GM19452 (cell line): ENCODE measurements at regions not wholly inside any gene's neighbourhood (a gene's known extent, or its start where the extent isn't known, plus 50 kb on each side); places are given as distances from the start of the nearest gene placed in this dataset.
"Not testable (repeated sequence)": the region's sequence is repeated elsewhere in the genome, so short reads cannot be mapped to it uniquely, and the experiment has no call there.

Experiments used
- ATAC-seq: cut with Tn5 transposase; IDR thresholded peaks from one replicate; pipeline ENCODE4 v1.9.1; 2021; ENCODE audit not compliant: unreplicated experiment

DNA sequence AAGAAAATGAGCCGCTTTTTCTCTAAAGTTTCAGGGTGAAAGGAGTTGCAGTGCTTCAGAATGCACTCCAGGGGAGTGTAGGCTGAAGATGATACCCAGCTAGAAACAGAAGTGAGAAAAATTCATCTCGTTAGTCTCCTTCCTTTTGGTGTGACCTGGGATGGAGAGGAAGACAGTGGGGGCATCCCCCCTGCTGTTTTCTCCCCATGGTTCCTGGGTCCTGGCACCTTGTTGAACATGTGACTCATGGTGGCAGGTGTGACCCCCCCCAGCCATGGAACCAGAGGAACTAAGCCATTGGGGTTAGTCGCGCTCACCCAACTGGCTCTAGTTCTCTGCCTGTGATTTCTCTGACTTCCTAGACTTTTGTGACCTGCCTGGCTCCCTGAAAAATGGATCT lies 424.6 kb downstream of the CSNK1G3 start:
- no peak for ATAC-seq

DNA sequence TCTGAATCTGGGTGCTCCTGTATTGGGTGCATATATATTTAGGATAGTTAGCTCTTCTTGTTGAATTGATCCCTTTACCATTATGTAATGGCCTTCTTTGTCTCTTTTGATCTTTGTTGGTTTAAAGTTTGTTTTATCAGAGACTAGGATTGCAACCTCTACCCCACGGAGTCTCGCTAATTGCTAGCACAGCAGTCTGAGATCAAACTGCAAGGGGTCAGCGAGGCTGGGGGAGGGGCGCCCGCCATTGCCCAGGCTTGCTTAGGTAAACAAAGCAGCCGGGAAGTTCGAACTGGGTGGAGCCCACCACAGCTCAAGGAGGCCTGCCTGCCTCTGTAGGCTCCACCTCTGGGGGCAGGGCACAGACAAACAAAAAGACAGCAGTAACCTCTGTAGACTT lies 421.8 kb downstream of the CSNK1G3 start:
- not testable (repeated sequence) for ATAC-seq

DNA sequence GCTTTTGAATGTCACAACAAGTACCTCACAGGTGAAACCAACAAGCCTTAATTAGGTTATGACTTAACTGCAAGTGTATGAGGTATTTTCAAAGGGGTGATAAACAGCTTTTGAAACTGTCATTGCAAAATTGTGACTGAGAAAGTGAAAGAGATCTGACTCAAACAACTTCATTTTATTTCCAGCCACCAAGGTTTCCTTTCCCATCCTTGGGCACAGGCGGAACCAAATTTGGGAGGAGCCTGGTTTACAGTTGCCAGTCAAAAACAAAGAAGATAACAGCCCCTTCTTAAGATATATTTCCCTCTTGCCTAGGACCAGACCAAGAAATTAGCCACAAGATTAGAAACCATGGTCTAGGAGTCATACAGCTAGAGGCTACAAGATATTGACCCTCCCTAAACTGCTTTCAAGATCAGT lies 417.1 kb downstream of the CSNK1G3 start:
- ATAC-seq, result peak; percentile 78

DNA sequence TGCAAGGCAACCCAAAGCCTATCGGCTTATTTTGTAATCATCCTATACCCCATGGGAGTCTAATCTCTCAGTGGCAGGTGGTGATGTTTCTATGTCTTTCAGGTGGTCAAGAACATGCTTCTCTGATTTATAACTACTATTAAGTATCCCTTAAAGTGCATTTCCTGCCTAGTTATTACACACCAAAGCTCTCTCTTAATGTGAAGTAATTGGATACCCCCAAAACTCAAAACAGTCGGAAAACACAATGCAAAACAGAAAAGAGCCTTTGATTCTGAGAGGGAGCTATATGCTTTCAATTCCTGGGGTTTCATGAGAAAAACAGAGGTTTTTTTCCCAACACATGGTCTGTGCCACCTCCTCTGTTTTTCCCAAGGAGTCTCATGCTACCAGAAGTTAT lies 416.4 kb downstream of the CSNK1G3 start:
- no peak for ATAC-seq

DNA sequence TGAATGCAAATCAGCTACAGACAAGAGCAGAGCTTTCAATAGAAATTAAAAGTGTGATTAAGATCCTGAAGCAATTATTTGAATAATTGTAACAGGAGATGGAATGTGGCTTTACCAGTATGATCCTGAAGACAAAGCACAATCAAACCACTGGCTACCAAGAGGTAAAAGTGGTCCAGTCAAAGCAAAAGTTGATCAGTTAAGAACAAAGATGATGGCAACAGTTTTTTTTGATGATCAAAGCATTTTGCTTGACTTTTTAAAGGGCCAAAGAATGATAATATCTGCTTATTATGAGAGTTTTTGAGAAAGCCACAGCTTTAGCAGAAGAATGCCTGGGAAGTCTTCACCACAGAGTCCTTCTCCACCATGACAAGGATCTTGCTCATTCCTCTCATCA lies 409.2 kb downstream of the CSNK1G3 start:
- no peak for ATAC-seq

DNA sequence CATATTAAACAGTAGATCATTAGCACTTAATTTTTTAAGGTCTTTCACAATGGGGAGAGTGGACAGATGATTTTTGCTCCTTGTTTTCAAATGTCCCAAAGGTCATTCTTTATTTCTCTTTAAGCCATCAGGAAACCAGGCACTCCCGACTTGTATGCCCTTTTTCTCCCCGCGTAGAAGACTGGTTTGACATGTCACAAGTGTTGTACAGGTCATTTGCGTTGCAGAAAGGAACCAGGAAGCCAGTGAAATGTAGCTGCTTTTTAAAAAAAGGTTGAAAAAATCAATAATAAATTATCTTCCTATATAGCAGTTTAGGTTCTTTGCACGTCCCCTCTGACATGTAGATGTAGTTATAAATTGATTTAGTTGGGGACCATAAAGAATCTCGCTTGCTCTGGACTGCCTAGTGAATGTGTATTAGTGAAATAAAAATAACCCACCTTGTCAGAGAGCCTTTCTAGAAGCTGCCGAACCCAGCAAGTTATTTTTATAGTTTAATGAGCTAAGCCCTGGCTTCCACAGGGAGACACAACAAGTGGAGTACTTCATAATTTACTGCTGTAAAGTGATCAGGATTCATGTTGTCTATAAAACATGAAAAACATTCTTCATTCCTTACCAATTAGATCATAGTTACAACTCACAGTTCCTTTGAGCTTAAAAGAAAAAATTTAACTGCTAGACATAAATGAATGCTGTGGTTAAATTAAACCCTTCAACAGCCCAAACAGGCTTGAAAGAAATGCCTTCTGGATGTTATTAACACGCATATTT lies 404.6 kb downstream of the CSNK1G3 start:
- no peak for ATAC-seq

DNA sequence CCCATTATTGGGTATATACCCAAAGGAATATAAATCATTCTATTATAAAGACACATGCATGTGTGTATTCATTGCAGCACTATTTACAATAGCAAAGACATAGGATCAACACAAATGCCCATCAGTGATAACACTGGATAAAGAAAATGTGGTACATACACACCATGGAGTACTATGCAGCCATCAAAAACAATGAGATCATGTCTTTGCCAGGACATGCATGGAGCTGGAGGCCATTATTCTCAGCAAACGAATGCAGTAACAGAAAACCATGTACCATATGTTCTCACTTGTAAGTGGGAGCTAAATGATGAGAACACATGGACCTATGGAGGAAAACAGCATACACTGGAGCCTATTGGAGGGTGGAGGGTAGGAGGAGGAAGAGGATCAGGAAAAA lies 402.4 kb downstream of the CSNK1G3 start:
- no peak for ATAC-seq

DNA sequence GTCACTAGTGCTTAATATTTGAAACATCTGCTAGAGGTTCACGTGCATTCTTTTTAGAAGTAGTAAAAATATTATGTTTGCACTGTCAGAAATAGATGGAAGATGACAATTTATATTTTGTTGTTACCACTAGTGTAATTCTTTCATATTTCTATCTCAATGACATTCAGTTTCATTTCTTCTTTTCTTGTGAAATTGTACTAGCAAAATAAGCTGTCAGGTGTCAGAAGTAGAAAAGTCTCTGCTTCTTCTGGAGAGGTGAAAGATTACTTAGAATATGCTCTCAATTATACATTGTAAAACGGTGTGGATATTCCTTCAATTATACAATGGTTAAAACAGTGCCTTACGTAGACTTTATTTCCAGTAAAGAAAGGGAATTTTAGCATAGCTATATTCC lies 395.4 kb downstream of the CSNK1G3 start:
- ATAC-seq, result no peak

DNA sequence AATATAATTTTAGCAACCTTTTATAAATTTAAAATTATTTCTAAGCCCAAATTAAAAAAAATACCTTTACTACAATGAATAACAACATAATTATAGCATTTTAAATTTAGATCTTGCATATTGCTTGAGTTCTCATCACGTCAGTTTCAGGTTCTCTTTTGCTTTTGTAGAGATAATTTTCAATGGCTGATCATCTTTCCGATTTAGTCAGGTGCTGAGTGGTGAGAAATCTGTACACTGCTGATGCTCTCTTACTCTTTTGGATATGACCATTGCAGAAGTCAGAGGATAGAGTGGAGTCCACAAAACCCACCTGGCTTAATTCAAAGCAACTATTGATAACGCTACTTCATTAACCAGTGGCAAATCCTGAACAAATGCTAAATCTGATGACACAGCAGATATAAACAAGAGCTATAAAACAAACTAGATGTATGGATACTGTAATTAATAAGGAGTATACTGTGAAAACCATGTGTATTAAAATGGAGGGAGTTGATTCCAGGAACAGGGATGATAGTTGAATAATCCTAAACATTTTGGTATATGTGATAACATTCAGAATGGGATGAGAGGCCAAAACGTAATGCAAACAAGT lies 394.8 kb downstream of the CSNK1G3 start:
- ATAC-seq, result no peak

DNA sequence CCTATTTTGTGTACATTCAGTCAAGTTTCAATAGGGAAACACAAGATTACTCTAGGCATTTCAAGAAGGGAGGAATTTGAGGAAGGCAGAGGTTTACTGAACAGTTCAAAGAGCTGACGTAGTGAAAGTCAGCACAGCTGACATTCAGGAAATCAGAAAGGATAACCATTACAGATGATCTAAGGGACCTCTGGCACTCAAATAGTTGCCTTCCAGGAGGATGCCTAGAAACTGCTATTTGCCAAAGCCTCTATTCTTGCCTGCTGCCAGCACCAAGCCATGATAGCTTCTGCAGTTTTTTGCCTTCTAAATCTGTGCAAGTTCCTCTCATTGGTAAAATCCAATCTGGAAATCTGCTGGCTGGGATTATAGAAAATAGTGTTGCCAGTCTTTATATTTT lies 373.1 kb downstream of the CSNK1G3 start:
- no peak for ATAC-seq

DNA sequence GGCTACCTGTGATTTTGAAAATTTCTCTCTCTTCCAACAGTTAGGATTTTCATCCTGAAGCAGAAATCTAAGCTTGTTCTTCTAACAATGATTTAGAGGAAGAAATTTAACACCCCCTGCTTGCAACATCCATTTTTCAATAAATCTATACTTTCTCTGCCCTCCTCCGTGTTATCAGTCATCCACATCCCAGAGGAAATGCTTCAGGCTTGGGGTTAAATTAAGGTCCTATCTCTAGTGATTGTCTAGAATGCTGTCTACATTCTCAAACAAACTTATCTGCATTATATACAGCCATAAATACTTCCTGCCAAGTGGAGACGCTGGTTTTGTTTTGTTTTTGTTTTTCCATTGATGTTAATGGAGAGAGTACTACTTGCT lies 371.0 kb downstream of the CSNK1G3 start:
- ATAC-seq, result no peak

DNA sequence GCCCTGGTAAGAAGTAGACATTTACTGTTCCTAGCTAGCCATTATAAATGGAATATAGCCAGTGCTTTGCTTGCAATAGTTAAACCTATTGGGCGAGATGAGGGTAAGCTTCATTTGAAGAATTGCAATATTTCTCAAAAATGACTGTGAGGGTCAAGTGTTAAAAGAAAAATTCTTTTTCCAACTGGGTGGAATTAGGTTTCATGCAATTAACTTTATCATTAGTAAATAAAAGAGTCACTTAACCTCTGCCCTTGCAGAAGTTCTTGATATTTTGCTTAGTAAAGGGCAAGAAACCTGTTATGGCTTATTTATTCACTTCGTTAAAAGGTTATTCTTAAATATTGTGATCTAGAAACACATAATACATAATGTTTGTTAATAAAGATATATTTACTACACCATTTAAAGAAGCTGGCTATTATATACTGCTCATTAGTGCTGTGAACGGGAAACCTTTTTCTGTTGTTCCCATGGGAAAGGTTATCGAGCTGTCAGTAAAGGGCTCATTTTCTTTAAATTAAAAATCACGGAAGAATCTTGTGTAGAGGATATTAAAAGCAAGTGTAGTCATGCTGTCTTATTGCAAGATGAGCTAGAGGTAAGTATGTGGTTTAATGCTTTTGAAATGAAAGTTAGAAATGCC lies 370.5 kb downstream of the CSNK1G3 start:
- no peak for ATAC-seq

DNA sequence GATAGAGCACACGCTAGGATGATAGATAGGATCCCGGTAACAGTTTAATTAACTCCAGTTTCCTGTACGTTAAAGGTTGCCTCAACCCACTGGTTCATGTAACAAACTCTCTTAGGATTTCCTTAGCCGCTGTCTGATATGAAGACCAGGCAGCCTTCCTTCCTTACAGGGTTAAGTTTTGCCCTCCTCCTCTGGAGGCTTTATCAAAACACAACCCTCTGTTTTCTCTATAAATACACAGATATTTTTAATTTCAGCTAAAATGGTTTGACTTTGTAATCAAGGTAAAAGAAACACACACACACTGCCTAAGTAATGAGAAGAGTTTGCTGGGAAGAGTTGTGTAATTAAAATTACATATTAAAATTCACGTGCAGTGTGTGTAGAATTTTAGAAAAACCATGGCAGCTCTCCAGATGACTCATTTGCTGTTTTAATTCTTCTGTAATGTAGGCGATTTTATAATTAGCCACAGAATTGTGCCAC lies 369.8 kb downstream of the CSNK1G3 start:
- ATAC-seq, result no peak

DNA sequence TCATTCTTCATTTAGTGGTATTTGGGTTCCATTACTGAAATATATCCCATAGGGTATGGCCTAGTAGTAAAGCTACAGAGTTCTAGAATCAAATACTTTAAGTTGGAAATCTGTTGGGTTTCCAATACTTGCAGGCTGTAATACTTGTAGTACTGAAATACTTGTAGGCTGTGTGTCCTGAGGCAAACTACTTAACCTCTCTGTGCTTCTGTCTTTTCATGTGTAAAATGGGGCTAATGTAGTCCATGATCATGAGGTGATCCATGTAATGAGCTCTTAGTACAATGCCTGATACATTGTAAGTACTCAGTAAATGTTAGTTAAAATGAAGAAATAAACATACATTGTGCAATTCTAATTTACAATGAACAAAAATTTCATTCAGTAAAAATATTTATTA lies 368.9 kb downstream of the CSNK1G3 start:
- no peak for ATAC-seq

DNA sequence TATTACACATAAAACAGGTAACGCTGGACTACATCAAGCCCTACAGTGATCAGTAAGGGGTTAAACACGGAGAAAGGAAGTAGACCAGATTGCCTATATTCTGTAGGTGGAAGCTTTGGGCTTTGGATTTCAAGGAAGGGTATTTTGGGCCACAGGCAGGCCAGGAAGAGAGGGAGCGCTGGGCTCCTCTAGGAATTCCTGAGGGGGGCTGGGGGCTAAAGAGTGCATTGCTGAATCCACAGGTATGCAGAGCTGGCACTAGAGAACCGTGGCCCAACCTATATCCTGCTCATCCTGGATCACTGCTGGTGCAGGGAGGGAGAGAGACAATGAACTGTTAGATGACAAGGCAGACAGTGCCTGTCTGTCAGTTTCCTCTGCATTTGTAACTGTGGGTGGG lies 367.1 kb downstream of the CSNK1G3 start:
- ATAC-seq, result no peak

DNA sequence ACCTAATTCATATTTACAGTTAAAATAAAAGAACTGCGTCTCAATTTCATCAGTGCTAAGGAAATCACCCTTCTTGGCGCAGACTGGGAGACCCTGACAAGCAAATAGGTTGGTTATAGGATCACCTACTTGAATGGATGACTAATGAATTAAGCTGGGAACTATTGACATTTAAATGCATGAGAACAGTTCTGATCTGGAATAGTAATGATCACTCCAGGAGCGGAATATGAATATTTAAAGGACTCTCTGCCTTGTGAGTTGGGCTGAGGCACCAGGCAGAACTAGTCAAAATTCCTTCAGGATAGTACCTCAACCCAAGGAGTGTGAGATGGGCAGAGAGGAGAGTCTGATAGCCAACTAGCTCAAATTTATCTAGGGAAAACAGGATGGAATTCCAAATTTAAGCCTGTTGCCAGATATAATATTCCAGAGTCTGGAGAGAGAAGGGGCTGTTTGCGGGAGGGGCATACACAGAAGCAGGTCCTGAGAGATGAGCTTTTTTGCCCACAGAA lies 364.4 kb downstream of the CSNK1G3 start:
- ATAC-seq, result no peak

DNA sequence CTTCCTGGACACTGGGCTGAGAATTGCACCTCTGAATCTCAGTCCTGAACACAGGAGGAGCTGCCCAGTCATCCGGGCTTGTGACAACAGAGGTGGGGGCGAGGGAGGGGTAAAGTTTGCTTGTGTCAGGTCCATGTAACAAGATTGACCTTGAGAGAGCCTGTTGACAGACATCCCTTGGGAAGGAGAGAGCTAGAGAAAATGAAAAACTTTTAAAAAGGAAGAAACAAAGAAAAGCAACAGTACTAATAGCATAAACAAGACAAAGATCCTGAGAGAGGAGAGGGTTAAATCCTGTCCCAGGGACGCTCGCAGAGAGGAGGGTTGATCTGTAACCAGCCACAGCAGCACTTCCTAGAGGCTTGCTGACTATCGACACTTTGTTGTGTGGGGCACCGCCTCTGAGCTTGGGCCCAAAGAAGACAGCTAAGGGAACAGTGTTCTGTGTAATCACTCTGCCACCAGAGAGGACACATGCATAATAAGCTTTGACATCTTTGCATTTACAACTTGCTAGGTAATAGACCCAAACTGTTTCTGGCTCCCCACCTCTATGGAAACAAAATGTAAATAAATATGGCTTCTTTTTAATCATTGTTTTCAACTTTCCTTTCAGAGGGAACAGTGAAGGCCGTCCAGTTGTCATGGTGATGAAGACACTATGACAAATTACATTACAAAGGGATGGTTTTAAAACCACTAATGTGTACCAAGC lies 363.7 kb downstream of the CSNK1G3 start:
- no peak for ATAC-seq

DNA sequence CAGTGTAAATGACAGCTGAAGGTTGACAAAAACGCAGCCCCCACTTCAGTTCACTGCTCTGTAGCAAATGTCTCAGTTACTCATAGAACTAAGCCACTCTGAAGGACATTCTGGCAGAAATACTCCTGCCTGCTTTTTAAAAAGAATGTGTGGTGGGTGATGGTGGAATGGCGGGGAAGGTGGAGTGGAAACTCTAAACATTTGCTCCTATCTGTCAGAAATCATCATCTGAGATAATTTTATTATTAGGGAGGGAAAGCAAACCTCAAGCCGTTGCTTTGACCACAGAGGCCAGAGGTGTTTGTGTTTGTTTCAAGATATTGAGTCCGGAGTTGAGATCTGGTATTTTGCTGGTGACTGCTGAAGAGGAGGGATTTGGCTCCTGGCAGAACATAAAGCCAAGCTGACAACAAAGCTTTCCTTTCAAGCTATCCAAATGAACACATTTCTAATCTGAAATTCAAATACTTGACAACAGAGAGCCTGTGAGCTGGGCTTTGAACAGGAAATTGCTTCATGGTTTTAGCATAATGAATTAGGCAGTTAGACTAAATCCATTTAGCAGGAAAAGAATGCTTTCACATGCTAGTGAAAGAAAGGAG lies 362.7 kb downstream of the CSNK1G3 start:
- no peak for ATAC-seq

DNA sequence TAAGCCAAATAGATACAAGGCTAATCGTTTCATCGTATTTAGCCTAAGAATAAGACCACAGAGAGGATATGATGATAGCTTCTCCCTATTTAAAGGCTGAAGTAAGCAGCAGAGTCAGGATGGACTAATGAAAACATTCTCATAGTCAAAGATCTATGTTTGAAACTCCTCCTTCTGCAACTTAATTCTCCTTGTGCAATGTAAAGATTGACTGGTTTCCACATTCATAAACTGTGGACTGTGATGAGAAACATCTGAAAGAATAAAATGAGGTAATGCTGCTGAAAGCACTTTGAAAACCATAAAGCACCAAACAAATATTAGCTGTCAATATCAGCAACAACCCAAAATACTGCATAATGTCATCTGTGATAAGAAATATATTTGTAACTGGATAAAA lies 361.9 kb downstream of the CSNK1G3 start:
- ATAC-seq, result no peak

DNA sequence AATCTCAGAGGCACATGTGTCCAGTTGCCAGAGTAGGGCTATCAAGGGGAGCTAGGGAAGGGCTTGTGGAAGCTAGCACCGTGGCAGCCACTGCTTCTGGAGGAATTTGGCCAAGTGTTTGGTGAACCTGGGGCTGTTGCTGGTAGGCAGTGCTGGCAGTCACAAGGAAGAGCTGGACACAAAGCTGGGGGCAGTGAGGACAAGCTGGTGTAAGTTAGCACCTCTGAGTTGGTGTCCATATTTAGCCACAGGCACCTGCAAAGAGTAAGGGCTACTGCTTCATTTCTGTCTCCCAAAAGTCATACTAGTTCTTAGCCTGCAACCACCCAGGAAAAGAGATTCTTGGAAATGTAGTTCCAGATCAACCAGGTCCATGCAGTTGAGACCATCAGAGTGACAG lies 359.4 kb downstream of the CSNK1G3 start:
- ATAC-seq, result no peak

DNA sequence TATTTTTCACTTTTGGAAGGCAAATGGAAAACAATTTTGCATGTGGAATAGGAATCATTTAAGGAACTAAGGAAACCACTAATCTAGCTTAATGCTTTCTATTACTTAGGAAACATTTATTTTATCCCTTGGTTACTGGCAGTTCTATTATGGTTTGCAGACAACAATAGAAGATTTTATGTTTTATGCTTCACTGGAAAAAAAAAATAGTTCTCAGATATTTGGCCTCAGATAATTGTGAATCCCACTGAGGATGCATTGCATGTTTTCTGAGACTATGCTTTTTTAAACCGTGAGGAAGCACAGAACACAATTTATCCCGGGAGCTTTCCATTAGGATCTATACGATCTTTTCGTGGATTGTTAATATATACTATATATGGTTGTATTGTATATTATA lies 356.9 kb downstream of the CSNK1G3 start:
- ATAC-seq, result no peak
